NCI-H128 (cell line): ENCODE measurements at regions not wholly inside any gene's neighbourhood (a gene's known extent, or its start where the extent isn't known, plus 50 kb on each side); places are given as distances from the start of the nearest gene placed in this dataset.
A peak's percentile ranks its signal among the peaks of the same experiment; 100 is the strongest.
"Not testable (repeated sequence)": the region's sequence is repeated elsewhere in the genome, so short reads cannot be mapped to it uniquely, and the experiment has no call there.

ENCODE experiments used
- DNase-seq: peaks from one replicate; lab custom pipeline; 2025; ENCODE audit not compliant: unreplicated experiment; lab: John Stamatoyannopoulos, UW

DNA sequence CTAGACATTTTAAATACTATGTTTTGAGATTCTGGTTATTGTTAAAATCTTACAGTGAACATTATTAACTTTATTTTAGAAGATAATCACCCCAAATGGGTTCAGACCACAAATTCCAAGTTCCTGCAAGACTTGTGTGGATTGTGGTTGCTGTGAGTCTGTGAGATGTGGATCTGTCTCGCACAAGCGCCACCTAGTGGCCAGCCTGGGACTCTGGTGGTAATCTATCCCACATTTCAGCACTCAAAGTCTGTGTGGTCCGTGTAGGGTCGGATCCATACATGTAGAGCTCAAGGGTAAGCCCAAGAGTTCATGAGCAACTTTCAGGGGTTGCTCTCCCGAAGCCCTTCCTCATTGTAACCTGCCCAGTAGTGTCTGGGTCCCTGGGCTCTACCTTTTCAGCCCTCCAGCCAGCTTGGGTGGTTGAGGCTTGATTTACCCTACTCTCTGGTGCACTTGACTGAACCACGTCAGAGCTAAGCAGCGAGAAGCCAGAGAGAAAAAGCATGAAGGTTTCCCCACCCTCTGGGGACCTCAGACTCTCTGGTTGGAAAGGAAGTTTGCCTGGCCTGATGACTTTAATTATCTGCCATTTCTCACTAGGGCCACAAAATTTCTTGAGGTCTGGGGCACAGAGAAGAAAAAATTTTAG is 129.2 kb downstream of the ARHGAP11B start:
- DNase-seq: not testable (repeated sequence)

GRCh38 chr15:30760633-30761032 is 134.7 kb downstream of the ARHGAP11B start:
- not testable (repeated sequence) for DNase-seq

DNA sequence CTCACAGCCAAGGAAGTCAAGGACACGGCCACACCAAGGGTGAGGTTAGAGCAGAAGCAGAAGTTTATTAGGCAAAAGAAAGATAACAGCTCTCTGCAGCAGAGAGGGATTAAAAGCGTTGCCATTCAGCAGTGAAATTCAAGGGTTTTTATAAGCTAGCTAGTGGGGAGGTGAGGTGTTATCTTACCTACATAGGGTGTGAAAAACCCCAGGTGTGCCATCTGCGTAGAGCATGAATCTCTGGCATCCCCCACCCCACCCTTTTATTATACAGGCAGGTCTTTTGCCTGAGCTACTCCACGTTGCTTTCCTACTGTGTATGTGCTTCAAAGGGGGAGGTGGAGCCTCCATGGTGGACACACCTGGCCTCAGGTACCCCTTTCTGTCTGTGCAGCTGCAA is 135.4 kb downstream of the ARHGAP11B start:
- not testable (repeated sequence) for DNase-seq

- not testable (repeated sequence) for DNase-seq
Measured at GRCh38 chr15:30769390-30770124, 134.2 kb upstream of the FAN1 start.

- no peak for DNase-seq
Measured at GRCh38 chr15:30770759-30771158, 133.0 kb upstream of the FAN1 start.

- DNase-seq: no peak
Measured at GRCh38 chr15:30783019-30783418, 120.7 kb upstream of the FAN1 start.

- no peak for DNase-seq
Measured at GRCh38 chr15:30788595-30788994, 115.1 kb upstream of the FAN1 start.

DNA sequence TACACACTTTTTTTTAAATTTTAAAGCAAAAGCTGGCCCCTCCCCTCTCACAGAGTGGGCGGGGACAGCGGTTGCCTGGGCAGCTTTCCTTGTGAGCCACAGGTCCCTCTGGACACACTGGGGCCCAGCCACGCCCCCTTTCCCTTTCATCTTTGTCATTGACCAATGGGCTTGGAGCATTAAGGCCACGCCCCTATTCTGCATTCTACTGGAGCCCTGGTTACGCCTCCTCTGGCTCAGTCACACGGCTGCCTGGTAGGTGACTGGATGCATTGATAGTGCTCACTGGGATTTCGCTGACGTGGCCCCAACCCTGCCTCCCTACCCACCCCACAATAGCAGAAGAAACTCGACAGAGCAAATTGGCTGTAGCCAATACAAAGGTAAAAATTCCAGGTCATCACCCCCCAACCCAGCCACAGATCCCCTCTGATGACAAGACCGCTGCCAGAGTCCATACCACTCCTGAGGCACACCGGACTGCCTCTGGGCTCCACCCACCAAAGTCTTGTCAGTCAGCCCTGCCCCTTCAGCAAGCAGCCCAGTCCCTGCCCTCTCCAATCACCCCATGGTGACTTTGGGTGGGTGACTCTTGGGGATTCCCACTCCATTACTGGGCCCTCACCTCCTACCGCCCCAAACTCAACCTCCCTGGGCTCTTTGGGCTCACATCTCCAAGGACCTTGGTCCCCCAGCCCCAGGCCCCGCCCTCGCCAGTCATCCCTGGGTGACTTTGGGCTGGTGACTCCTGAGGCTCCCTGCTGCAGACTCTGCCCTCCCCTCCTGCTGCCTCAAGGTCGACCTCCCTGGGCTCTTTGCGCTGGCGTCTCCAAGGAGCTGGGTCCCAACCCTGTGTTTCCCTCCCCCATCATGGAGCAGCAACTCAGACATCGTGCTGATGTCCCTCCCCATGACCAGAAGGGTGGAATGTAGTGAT is 112.2 kb upstream of the FAN1 start:
- no peak for DNase-seq

DNA sequence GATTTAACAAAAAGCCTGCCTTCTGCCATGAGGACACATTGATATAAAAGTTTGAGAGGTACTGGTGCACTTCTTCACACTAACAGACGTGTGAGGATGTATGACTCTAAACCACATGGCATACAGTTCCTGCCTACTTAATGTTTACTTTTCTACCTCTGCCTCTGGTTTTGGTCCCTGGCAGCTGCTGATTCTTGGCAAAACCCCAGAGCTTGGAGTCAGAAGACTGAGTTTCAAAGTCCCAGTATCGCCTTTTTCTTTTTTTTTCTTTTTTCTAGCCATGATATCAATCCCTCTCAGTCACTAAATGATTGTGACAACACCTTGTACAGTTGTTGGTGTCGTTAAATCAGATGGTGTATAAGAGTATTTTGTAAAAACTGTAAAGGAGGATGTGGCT is 110.9 kb upstream of the FAN1 start:
- not testable (repeated sequence) for DNase-seq

GRCh38 chr15:30794388-30794787 is 109.3 kb upstream of the FAN1 start:
- DNase-seq: no peak

DNA sequence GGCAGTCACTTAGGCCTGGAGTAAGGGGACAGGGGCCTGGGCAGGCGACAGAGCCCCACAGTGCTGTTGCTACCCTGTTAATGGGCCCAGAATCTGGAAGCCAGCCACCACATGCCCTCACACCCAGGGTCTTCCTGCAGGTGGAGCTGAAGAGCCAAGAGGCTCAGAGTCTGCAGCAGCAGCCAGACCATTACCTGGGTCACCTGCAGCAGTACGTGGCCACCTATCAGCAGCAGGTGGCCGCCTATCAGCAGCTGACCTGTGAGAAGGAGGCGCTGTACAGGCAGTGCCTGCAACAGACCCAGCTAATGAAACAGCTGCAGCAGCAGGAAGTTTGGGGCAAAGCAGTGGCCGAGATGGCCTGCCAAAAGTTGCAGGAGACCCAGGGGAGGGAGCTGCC is 104.2 kb upstream of the FAN1 start:
- not testable (repeated sequence) for DNase-seq

DNA sequence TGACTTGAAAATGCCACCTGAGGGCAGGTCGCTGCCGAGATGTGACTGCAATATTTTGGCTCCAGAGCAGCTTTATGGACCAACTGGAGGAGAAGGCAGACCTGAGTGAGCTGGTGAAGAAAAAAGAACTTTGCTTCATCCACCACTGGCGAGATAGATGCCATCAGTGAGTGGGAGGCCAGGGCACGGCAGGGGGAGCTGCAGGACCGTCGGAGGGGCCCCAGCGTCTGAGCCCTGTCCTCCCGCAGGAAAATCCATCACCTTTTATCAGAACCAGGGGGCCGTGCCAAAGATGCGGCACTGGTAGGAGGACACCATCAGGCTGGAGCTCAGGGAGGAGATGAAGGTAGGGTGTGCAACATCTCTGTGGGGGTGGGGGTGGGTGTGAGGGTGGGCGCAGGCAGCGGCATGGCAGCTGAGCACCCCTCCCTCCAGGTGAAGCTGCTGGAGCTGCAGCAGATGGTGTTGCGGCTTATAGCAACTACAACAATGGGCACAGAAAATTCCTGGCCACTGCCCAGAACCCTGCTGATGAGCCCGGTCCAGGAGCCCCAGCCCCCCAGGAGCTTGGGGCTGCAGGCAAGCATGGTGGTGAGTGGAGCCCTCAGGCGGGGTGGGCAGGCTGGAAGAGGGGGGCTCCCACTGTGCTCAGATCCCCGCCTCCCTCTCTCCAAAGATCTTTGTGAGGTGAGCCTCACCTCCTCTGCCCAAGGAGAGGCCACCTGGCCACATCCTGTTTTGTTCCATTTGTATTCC is 102.4 kb upstream of the FAN1 start:
- peak; percentile 22 for DNase-seq

- not testable (repeated sequence) for DNase-seq
Measured at GRCh38 chr15:30802001-30802400, 101.7 kb upstream of the FAN1 start.

- not testable (repeated sequence) for DNase-seq
Measured at GRCh38 chr15:30803703-30804102, 100.0 kb upstream of the FAN1 start.

DNA sequence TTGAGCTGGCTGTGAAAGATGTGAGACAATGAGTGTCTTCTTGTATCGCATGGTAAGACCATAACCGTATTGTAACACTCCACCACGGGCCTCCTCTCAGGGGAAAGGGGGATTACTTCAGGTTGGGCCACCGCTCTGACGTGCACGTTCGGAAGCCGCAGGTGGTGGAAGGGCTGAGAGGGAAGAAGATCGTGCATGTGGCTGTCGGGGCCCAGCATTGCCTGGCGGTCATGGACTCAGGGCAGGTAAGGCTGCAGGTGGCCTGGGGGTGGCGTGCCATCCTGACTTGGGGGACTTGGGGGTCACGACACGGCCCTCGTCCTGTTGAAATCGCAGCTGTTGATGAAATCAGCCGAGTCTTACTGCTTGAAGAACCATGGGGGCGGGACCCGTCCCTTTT is 87.3 kb upstream of the FAN1 start:
- no peak for DNase-seq

- peak; percentile 5 for DNase-seq
Measured at GRCh38 chr15:30823068-30823813, 80.5 kb upstream of the FAN1 start.

GRCh38 chr15:30824518-30825195 is 79.1 kb upstream of the FAN1 start:
- DNase-seq: no peak

GRCh38 chr15:30827625-30828303 is 76.0 kb upstream of the FAN1 start:
- DNase-seq: no peak

DNA sequence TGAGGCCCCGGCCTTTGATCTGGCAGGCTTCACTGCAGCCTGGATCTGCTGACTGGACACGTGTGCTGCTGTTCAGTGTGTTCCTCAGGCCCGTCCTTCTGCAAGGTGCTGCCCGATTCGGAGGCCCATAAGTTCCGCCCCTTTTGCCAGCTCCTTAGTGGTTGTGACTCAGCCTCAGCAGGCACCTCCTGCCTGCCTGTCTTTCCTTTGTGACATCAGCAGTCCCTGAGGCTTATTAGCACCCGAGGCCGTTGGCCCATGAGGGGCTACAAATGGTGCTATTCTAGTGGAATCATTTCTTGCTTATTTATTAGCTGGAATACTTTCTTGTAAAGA is 75.4 kb upstream of the FAN1 start:
- DNase-seq: not testable (repeated sequence)
